HCT116 (cell line): ENCODE measurements at regions not wholly inside any gene's neighbourhood (a gene's known extent, or its start where the extent isn't known, plus 50 kb on each side); places are given as distances from the start of the nearest gene placed in this dataset.

Experiments
- ATAC-seq: fragments of 200-7000 bp; cut with Tn5 transposase; 2 replicates; pipeline ENCODE4 v1.9.1; 2020; ENCODE audit warnings: mild to moderate bottlenecking, moderate library complexity
- BruUV-seq: library from RNA; stranded (reverse); fragments of 400-500 nt; replicated peaks from 2 replicates; lab custom pipeline; 2021; lab: Mats Ljungman, UMichigan
- CTCF ChIA-PET: fragments of 300-600 bp; sonication (Branson Sonifier 250); formaldehyde crosslinking; loops from one replicate; lab custom pipeline; 2021; ENCODE audit warnings: antibody characterized with exemption; lab: Charles Lee
- POLR2A ChIA-PET: fragments of 300-600, 350-600 bp; sonication (Branson Sonifier 250); formaldehyde crosslinking; loops from one replicate; lab custom pipeline; 2021; ENCODE audit warnings: antibody characterized with exemption; lab: Charles Lee
- RAD21 ChIA-PET, 2 experiments: fragments of 300-600 bp; sonication (Branson Sonifier 250); formaldehyde crosslinking; loops; one replicate each; lab custom pipeline; 2023; ENCODE audit warnings: low total read pairs in 2 of 2; ENCODE audit not compliant: uncharacterized antibody in 2 of 2, unreplicated experiment in 2 of 2, low non-redundant PET in 1 of 2; lab: Charles Lee
- DNase-seq: peaks from one replicate; pipeline ENCODE4 v3.0.0-alpha.2; 2010; ENCODE audit warnings: low read depth, low spot score
- H2AFZ ChIP-seq: fragments of 200-600 bp; shearing (Covaris generic), sonication (generic); 2 replicates; pipeline ENCODE4 v1.6.1; 2017; ENCODE audit warnings: low read depth, mixed run types, mixed read lengths, antibody characterized with exemption, low read length; ENCODE audit not compliant: poor library complexity, severe bottlenecking
- H3K27ac ChIP-seq: 2 replicates; pipeline ENCODE4 v1.5.1; 2012; ENCODE audit warnings: low read depth, low read length
- H3K27me3 ChIP-seq: fragments of 200-600 bp; sonication (generic); 2 replicates; pipeline ENCODE4 v1.6.1; 2016; ENCODE audit warnings: mixed run types, low read length, mixed read lengths; ENCODE audit not compliant: insufficient read depth
- H3K36me3 ChIP-seq, 2 experiments: fragments of 200-500 bp in 1 of 2; fragments of 200-600 bp in 1 of 2; sonication (Bioruptor generic) in 1 of 2; sonication (generic) in 1 of 2; 2 replicates each; pipeline versions ENCODE4 v1.5.1 to v1.6.1; 2014 to 2016; ENCODE audit warnings: low read length in 2 of 2, inconsistent platforms in 1 of 2, mixed read lengths in 1 of 2, mixed run types in 1 of 2; ENCODE audit not compliant: insufficient read depth in 2 of 2, control insufficient read depth in 1 of 2
- H3K4me1 ChIP-seq, 2 experiments: fragments of 200-600 bp in 1 of 2; sonication (generic) in 1 of 2; 2 replicates each; pipeline versions ENCODE4 v1.5.1 to v1.6.1; 2012 to 2017; ENCODE audit warnings: low read length in 2 of 2, inconsistent platforms in 1 of 2, mild to moderate bottlenecking in 1 of 2, mixed read lengths in 1 of 2, mixed run types in 1 of 2, moderate library complexity in 1 of 2; ENCODE audit not compliant: insufficient read depth in 2 of 2, control insufficient read depth in 1 of 2
- H3K4me2 ChIP-seq: fragments of 200-600 bp; sonication (generic); 2 replicates; pipeline ENCODE4 v1.6.1; 2017; ENCODE audit warnings: mixed run types, low read length, mixed read lengths
- H3K4me3 ChIP-seq, 2 experiments: fragments of 200-600 bp in 1 of 2; sonication (generic) in 1 of 2; replicated peaks in 1 of 2; 2 replicates each; pipeline ENCODE4 v1.5.1; 2011 to 2016; ENCODE audit warnings: low read length in 2 of 2, control low read depth in 1 of 2, low read depth in 1 of 2, mild to moderate bottlenecking in 1 of 2, mixed read lengths in 1 of 2, mixed run types in 1 of 2
- H3K79me2 ChIP-seq: fragments of 200-600 bp; sonication (generic); 2 replicates; pipeline ENCODE4 v1.6.1; 2017; ENCODE audit warnings: mild to moderate bottlenecking, mixed run types, low read length, moderate library complexity, mixed read lengths; ENCODE audit not compliant: insufficient read depth
- H3K9ac ChIP-seq: fragments of 200-600 bp; sonication (generic); 2 replicates; pipeline ENCODE4 v1.6.1; 2016; ENCODE audit warnings: low read length, mixed read lengths
- H3K9me2 ChIP-seq: fragments of 200-600 bp; sonication (generic), shearing (Covaris generic); 2 replicates; pipeline ENCODE4 v1.6.1; 2017; ENCODE audit warnings: mixed run types, mild to moderate bottlenecking, moderate library complexity; ENCODE audit not compliant: insufficient read depth
- H3K9me3 ChIP-seq, 2 experiments: fragments of 200-500 bp in 1 of 2; fragments of 200-600 bp in 1 of 2; sonication (Bioruptor generic) in 1 of 2; sonication (generic) in 1 of 2; 2 replicates each; pipeline ENCODE4 v1.6.1; 2014 to 2017; ENCODE audit warnings: low read length in 2 of 2, mixed read lengths in 2 of 2, inconsistent platforms in 1 of 2, low read depth in 1 of 2, mild to moderate bottlenecking in 1 of 2, mixed run types in 1 of 2, moderate library complexity in 1 of 2; ENCODE audit not compliant: control insufficient read depth in 1 of 2, insufficient read depth in 1 of 2
- H4K20me1 ChIP-seq: fragments of 200-600 bp; sonication (generic), shearing (Covaris generic); 2 replicates; pipeline ENCODE4 v1.6.1; 2017; ENCODE audit warnings: mixed run types, mild to moderate bottlenecking, moderate library complexity; ENCODE audit not compliant: insufficient read depth
- CBX3 ChIP-seq: IDR thresholded peaks from 2 replicates; pipeline ENCODE4 v1.6.1; 2012; ENCODE audit warnings: low read depth
- CTCF ChIP-seq, 3 experiments: fragments of 200-600 bp in 1 of 3; sonication (generic) in 1 of 3; IDR thresholded peaks in 2 of 3; conservative IDR thresholded peaks in 1 of 3; 2 replicates each; pipeline ENCODE4 v1.5.1; 2012 to 2017; ENCODE audit warnings: low read depth in 2 of 3, low read length in 2 of 3, antibody characterized with exemption in 1 of 3, borderline replicate concordance in 1 of 3, control low read depth in 1 of 3, mild to moderate bottlenecking in 1 of 3, mixed read lengths in 1 of 3, mixed run types in 1 of 3, moderate library complexity in 1 of 3; ENCODE audit not compliant: insufficient read depth in 1 of 3
- EGR1 ChIP-seq: IDR thresholded peaks from 2 replicates; pipeline ENCODE4 v1.6.1; 2012; ENCODE audit warnings: low read depth
- JUND ChIP-seq: IDR thresholded peaks from 2 replicates; pipeline ENCODE4 v1.6.1; 2012
- POLR2A ChIP-seq: IDR thresholded peaks from 2 replicates; pipeline ENCODE4 v1.7.0; 2011; ENCODE audit warnings: borderline replicate concordance; ENCODE audit not compliant: insufficient read depth, insufficient read length; ENCODE audit errors: extremely low read depth
- POLR2AphosphoS5 ChIP-seq: IDR thresholded peaks from 2 replicates; pipeline ENCODE4 v1.6.1; 2011; ENCODE audit warnings: mild to moderate bottlenecking, low read depth, low read length, moderate library complexity
- REST ChIP-seq: IDR thresholded peaks from 2 replicates; pipeline ENCODE4 v1.6.1; 2012; ENCODE audit warnings: low read depth
- SIN3A ChIP-seq: IDR thresholded peaks from 2 replicates; pipeline ENCODE4 v1.6.1; 2012; ENCODE audit warnings: low read depth
- SP1 ChIP-seq: IDR thresholded peaks from 2 replicates; pipeline ENCODE4 v1.6.1; 2012; ENCODE audit warnings: low read depth
- SRF ChIP-seq: IDR thresholded peaks from 2 replicates; pipeline ENCODE4 v1.6.1; 2012; ENCODE audit warnings: low read depth
- TCF7L2 ChIP-seq: IDR thresholded peaks from 2 replicates; pipeline ENCODE4 v1.7.0; 2011; ENCODE audit warnings: borderline replicate concordance, inconsistent platforms; ENCODE audit not compliant: insufficient read depth, insufficient read length; ENCODE audit errors: extremely low read depth
- ZBTB33 ChIP-seq: IDR thresholded peaks from 2 replicates; pipeline ENCODE4 v1.6.1; 2011; ENCODE audit warnings: mild to moderate bottlenecking, low read length, moderate library complexity; ENCODE audit not compliant: insufficient replicate concordance; ENCODE audit errors: extremely low read depth
- ZNF274 ChIP-seq: fragments of 200-500 bp; sonication (Bioruptor generic); IDR thresholded peaks from 2 replicates; pipeline ENCODE4 v1.6.1; 2014; ENCODE audit warnings: mild to moderate bottlenecking, low read depth, low read length, inconsistent platforms
- intact Hi-C: fragments of 100-400 bp; cut with micrococcal nuclease; formaldehyde crosslinking; loops from 2 replicates; pipeline ENCODE4 v1.10.0; 2022

- Histone ChIP-seq H3K9me2 (no peaks in the 10 kb centered on the region), H3K9ac (no peak overlapping the region), H4K20me1 (no peaks in the 10 kb centered on the region), H3K9me3 (peaks cover 6 to 8% of the 10 kb centered on the region in 2 experiments; a peak in 3 of 4 replicates)
- intact Hi-C loops: no loop called here
- TF ChIP-seq CTCF (IDR thresholded peaks at IDR 0.05 in 2 of 3, conservative IDR thresholded peaks at IDR 0.05 in 1 of 3; ENCODE audit: borderline replicate concordance in 1 of 3, insufficient read depth in 1 of 3, low read depth in 2 of 3, low read length in 2 of 3) (no peak), TCF7L2 (no peak), POLR2AphosphoS5 (no peak), EGR1 (no peak), POLR2A (no peak), SP1 (no peak), ZNF274 (no peak), REST (no peak), ZBTB33 (no peak), JUND (no peak), CBX3 (no peak), SRF (no peak), SIN3A (no peak)
- TF ChIP-seq, all 23 proteins: peak for 0
- no peak overlapping the region for H3K4me2 ChIP-seq
- BruUV-seq: no TSS peak
- no peaks in the 10 kb centered on the region for H3K79me2 ChIP-seq
- ChIA-PET RAD21 (no interaction called here), POLR2A (no interaction called here), CTCF (no interaction called here)
- H2AFZ ChIP-seq: no peak overlapping the region
- H3K4me1 ChIP-seq: no peaks in the 10 kb centered on the region
- DNase-seq: no peak
- no peaks in the 10 kb centered on the region for H3K36me3 ChIP-seq
- H3K27me3 ChIP-seq: no peaks in the 10 kb centered on the region
- H3K4me3 ChIP-seq: no peak overlapping the region
- H3K27ac ChIP-seq: no peak overlapping the region
- ATAC-seq: no peak
Measured at GRCh38 chr18:68234131-68234530, 480.8 kb downstream of the TMX3 start.
